HepG2 (cell line): ENCODE measurements at regions not wholly inside any gene's neighbourhood (a gene's known extent, or its start where the extent isn't known, plus 50 kb on each side); places are given as distances from the start of the nearest gene placed in this dataset.

Source experiments
- ATF6 ChIP-seq: sonication (generic); formaldehyde crosslinking; conservative IDR thresholded peaks from 2 replicates; pipeline ENCODE4 v1.4.0; 2020; ENCODE audit warnings: missing genetic modification reagents
- ATF7-NPFF ChIP-seq: sonication (generic); formaldehyde crosslinking; IDR thresholded peaks from 2 replicates; pipeline ENCODE4 v1.8.1; 2023; ENCODE audit warnings: mild to moderate bottlenecking, low read depth, missing genetic modification reagents, moderate library complexity
- BHLHE40 ChIP-seq: IDR thresholded peaks from 2 replicates; pipeline ENCODE4 v1.6.1; 2011; ENCODE audit warnings: low read length, improper control_type of control experiment
- CHD2 ChIP-seq: IDR thresholded peaks from 2 replicates; pipeline ENCODE4 v1.6.1; 2011; ENCODE audit warnings: low read depth, low read length, improper control_type of control experiment
- EP300 ChIP-seq, 3 experiments: sonication (generic) in 1 of 3; formaldehyde crosslinking in 1 of 3; IDR thresholded peaks; 2 replicates each; pipeline versions ENCODE4 v1.5.1 to v1.6.1; 2011 to 2020; ENCODE audit warnings: low read depth in 2 of 3, low read length in 2 of 3, borderline replicate concordance in 1 of 3, improper control_type of control experiment in 1 of 3, mild to moderate bottlenecking in 1 of 3, missing genetic modification reagents in 1 of 3, moderate library complexity in 1 of 3
- IRF2 ChIP-seq: IDR thresholded peaks from 2 replicates; pipeline ENCODE4 v1.6.1; 2018; ENCODE audit warnings: missing genetic modification reagents, missing compliant biosample characterization
- PCBP1 ChIP-seq: fragments of 200-400 bp; formaldehyde crosslinking; IDR thresholded peaks from 2 replicates; pipeline ENCODE4 v1.6.1; 2017; ENCODE audit warnings: mild to moderate bottlenecking, low read depth, low read length, borderline replicate concordance
- POLR2A ChIP-seq, 2 experiments: IDR thresholded peaks; 2 replicates each; pipeline ENCODE4 v1.6.1; 2011; ENCODE audit warnings: low read depth in 2 of 2, low read length in 2 of 2, mild to moderate bottlenecking in 1 of 2, moderate library complexity in 1 of 2; ENCODE audit not compliant: insufficient read depth in 1 of 2
- TBP ChIP-seq: sonication (generic); formaldehyde crosslinking; IDR thresholded peaks from 2 replicates; pipeline ENCODE4 v1.5.0; 2020; ENCODE audit warnings: missing genetic modification reagents
- ZNF207 ChIP-seq: fragments of 450-650 bp; IDR thresholded peaks from 2 replicates; pipeline ENCODE4 v1.6.1; 2016; ENCODE audit warnings: antibody characterized with exemption, borderline replicate concordance
- ZNF33A ChIP-seq: sonication (generic); formaldehyde crosslinking; IDR thresholded peaks from 2 replicates; pipeline ENCODE4 v1.5.1; 2020; ENCODE audit warnings: missing genetic modification reagents, mild to moderate bottlenecking, moderate library complexity, borderline replicate concordance

GRCh38 chr10:9254353-9254752, 1199.9 kb downstream of the GATA3 start:
- TF ChIP-seq ZNF207 (no peak), IRF2 (CRISPR knock-in tag) (no peak), PCBP1 (no peak), ATF7-NPFF (CRISPR knock-in tag) (no peak), POLR2A (IDR thresholded peaks at IDR 0.05; ENCODE audit: insufficient read depth in 1 of 2, low read depth in 2 of 2, low read length in 2 of 2) (no peak), EP300 (IDR thresholded peaks at IDR 0.05; ENCODE audit: low read depth in 2 of 2, low read length in 2 of 2) (no peak), EP300 (CRISPR knock-in tag; IDR thresholded peaks at IDR 0.05; ENCODE audit: borderline replicate concordance) (no peak), TBP (no peak), ZNF33A (CRISPR knock-in tag) (no peak), BHLHE40 (no peak), ATF6 (CRISPR knock-in tag) (no peak), CHD2 (no peak)
